Suprapubic skin (tissue), 4 donors: ENCODE measurements at regions not wholly inside any gene's neighbourhood (a gene's known extent, or its start where the extent isn't known, plus 50 kb on each side); places are given as distances from the start of the nearest gene placed in this dataset.

Source experiments
- DNase-seq, 2 donors: peaks; one replicate each; pipeline ENCODE4 v3.0.0-alpha.2; 2019; ENCODE audit warnings: low spot score in 2 of 2
- H3K27ac ChIP-seq: fragments of 200-600 bp; sonication (generic); one replicate; pipeline ENCODE4 v1.5.1; 2019
- H3K27me3 ChIP-seq: fragments of 200-600 bp; sonication (generic); one replicate; pipeline ENCODE4 v1.5.1; 2019
- H3K36me3 ChIP-seq: fragments of 200-600 bp; sonication (generic); one replicate; pipeline ENCODE4 v1.5.1; 2019
- H3K4me1 ChIP-seq: fragments of 200-600 bp; sonication (generic); one replicate; pipeline ENCODE4 v1.5.1; 2019
- H3K4me3 ChIP-seq: fragments of 200-600 bp; sonication (generic); one replicate; pipeline ENCODE4 v1.5.1; 2019; ENCODE audit warnings: mild to moderate bottlenecking
- H3K9me3 ChIP-seq: fragments of 200-600 bp; sonication (generic); one replicate; pipeline ENCODE4 v1.5.1; 2019
- EP300 ChIP-seq: sonication (generic); formaldehyde crosslinking; IDR thresholded peaks from one replicate; pipeline ENCODE4 v1.6.1; 2017; ENCODE audit warnings: antibody characterized with exemption
- POLR2A ChIP-seq, 2 donors: fragments of 450-650 bp; IDR thresholded peaks; one replicate each; pipeline ENCODE4 v1.6.1; 2017; ENCODE audit warnings: antibody characterized with exemption in 2 of 2, mild to moderate bottlenecking in 2 of 2, moderate library complexity in 2 of 2
- POLR2AphosphoS5 ChIP-seq, 3 donors: sonication (generic); formaldehyde crosslinking; IDR thresholded peaks; one replicate each; pipeline ENCODE4 v1.6.1; 2017; ENCODE audit warnings: antibody characterized with exemption in 3 of 3
- WGBS: methylation state at CpG from one replicate; pipeline ENCODE4 v1.1.5; 2018; 5-methylcytosine and 5-hydroxymethylcytosine counted together
- TF ChIP-seq, protein P1 (sequence below), 2 donors: fragments of 200-600 bp in 1 of 2; fragments of 450-650 bp in 1 of 2; sonication (generic) in 1 of 2; IDR thresholded peaks; one replicate each; pipeline ENCODE4 v1.5.1; 2016 to 2019; ENCODE audit warnings: antibody characterized with exemption in 2 of 2, mild to moderate bottlenecking in 1 of 2, moderate library complexity in 1 of 2

DNA sequence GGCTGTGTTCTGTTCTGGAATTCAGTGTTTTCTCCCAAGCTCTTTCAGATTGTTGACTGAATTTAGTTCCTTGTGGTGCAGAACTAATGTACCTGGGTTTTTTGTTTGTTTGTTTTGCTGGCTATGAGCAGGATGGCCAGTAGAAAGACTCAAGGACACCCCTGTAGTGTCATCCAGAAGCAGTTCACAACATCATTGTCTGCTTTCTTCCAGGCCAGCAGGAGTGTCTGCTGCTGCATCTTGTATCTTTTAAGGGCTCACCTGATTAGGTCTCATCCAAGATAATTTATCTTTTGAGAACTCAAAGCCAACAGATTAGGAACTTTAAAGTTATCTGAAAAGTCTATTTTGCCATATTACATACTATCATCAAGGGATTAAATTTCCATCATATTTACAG, 318.5 kb upstream of the MC4R start:
- DNase-seq, result no peak
- no peak overlapping the region for H3K4me3 ChIP-seq
- no peaks in the 10 kb centered on the region for H3K36me3 ChIP-seq
- H3K9me3 ChIP-seq, result no peaks in the 10 kb centered on the region
- H3K27me3 ChIP-seq, result no peaks in the 10 kb centered on the region
- TF ChIP-seq POLR2A (IDR thresholded peaks at IDR 0.05) (no peak), POLR2AphosphoS5 (IDR thresholded peaks at IDR 0.05) (no peak), EP300 (no peak)
- TF ChIP-seq, protein P1, sequence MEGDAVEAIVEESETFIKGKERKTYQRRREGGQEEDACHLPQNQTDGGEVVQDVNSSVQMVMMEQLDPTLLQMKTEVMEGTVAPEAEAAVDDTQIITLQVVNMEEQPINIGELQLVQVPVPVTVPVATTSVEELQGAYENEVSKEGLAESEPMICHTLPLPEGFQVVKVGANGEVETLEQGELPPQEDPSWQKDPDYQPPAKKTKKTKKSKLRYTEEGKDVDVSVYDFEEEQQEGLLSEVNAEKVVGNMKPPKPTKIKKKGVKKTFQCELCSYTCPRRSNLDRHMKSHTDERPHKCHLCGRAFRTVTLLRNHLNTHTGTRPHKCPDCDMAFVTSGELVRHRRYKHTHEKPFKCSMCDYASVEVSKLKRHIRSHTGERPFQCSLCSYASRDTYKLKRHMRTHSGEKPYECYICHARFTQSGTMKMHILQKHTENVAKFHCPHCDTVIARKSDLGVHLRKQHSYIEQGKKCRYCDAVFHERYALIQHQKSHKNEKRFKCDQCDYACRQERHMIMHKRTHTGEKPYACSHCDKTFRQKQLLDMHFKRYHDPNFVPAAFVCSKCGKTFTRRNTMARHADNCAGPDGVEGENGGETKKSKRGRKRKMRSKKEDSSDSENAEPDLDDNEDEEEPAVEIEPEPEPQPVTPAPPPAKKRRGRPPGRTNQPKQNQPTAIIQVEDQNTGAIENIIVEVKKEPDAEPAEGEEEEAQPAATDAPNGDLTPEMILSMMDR (IDR thresholded peaks at IDR 0.05), result no peak
- no peak overlapping the region for H3K27ac ChIP-seq
- no peaks in the 10 kb centered on the region for H3K4me1 ChIP-seq

DNA sequence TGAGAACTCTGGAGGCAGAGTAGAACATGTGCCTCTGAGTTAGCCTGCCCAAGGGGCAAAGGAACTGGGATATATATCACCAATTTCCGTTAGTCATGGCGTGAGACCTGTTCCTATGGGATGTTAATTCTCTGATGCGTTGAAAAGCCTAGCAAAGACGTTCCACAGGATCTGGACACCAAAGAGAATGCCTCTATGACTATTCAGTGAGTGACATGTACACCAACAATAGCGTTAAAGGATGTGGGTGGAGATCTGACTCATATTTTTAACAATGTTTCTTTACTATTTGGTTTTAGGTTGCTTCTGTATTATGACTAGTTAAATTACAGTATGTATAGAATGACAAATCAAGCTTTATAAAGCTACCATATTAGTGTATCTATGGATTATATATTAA, 320.9 kb upstream of the MC4R start:
- DNase-seq, result no peak
- H3K27me3 ChIP-seq, result no peaks in the 10 kb centered on the region
- 76% methylated on average over 5 of the region's 5 CpGs for WGBS
- no peaks in the 10 kb centered on the region for H3K36me3 ChIP-seq
- no peak overlapping the region for H3K27ac ChIP-seq
- no peaks in the 10 kb centered on the region for H3K4me1 ChIP-seq
- no peak overlapping the region for H3K4me3 ChIP-seq
- H3K9me3 ChIP-seq, result no peaks in the 10 kb centered on the region
- TF ChIP-seq EP300 (no peak), POLR2A (IDR thresholded peaks at IDR 0.05) (no peak), POLR2AphosphoS5 (IDR thresholded peaks at IDR 0.05) (no peak)
- TF ChIP-seq, protein P1 (IDR thresholded peaks at IDR 0.05), result no peak

DNA sequence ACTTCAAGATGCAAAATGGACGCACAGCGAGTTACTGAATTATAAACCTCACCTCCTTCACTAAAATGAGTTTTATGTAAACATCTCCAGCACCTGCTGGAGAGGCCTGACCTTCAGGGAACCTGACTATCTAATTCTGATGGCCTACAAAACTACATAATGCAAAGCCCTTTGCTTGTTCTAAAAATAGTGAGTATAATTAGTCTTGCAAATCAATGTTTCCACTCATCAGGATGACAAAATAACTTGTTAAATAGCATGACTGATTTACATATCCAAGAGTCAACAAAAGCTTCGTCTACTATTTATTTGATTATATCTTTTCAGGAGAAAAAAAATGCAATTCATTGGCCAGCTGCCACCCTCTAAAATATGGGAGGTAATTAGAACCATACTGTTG, 326.3 kb upstream of the MC4R start:
- H3K27me3 ChIP-seq, result no peaks in the 10 kb centered on the region
- no peaks in the 10 kb centered on the region for H3K36me3 ChIP-seq
- 68% methylated on average over 3 of the region's 3 CpGs for WGBS
- TF ChIP-seq, protein P1 (IDR thresholded peaks at IDR 0.05), result no peak
- TF ChIP-seq EP300 (no peak), POLR2A (IDR thresholded peaks at IDR 0.05) (no peak), POLR2AphosphoS5 (IDR thresholded peaks at IDR 0.05) (no peak)
- H3K27ac ChIP-seq, result no peak overlapping the region
- DNase-seq, result no peak
- H3K9me3 ChIP-seq, result no peaks in the 10 kb centered on the region
- no peak overlapping the region for H3K4me3 ChIP-seq
- no peaks in the 10 kb centered on the region for H3K4me1 ChIP-seq

DNA sequence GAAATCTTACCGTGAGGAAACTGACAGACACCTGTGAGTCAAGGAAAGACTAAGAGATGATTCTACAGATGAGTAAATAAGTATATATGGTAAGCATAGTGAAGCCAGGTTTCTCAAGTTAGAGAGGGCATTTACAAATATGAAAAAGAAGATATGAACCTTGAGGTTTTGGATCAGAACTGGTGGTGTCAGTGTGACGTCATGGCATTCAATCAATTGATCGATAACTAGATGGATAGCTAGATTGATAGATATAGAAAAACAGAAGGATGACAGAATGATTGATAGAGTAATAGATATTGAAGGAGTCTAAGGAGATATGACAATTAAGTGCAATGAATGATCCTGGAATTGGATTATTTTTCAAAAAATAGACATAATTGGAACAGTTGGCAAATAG, 350.2 kb upstream of the MC4R start:
- Histone ChIP-seq H3K27ac (no peak overlapping the region), H3K27me3 (no peaks in the 10 kb centered on the region), H3K36me3 (no peaks in the 10 kb centered on the region), H3K9me3 (no peaks in the 10 kb centered on the region), H3K4me3 (no peak overlapping the region), H3K4me1 (no peaks in the 10 kb centered on the region)
- TF ChIP-seq POLR2A (IDR thresholded peaks at IDR 0.05), result no peak
- TF ChIP-seq, protein P1 (IDR thresholded peaks at IDR 0.05), result no peak
- no peak for TF ChIP-seq POLR2AphosphoS5 (IDR thresholded peaks at IDR 0.05)
- no peak for TF ChIP-seq EP300
- no peak for DNase-seq
- WGBS, result 90% methylated on average over 3 of the region's 3 CpGs

DNA sequence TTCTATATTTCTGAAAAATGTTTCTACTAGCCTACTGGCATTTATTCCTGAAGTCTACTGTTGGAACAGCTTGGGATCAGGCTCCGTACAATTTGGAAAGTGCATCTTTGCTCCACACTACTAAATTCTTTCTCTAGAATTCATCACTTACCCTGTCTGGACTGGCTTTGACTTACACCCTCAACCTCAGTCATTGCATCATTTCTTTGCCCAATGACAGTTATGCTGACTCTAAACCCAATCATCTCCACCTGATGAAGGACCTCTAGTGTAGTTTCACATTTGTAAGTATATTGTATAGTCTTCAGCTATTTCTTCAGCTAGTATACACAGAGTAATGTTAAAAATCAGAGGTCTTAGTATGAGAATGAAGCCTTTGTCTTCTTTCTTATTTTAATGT, 359.6 kb upstream of the MC4R start:
- Histone ChIP-seq H3K4me3 (no peak overlapping the region), H3K36me3 (no peaks in the 10 kb centered on the region), H3K4me1 (no peaks in the 10 kb centered on the region), H3K27me3 (no peaks in the 10 kb centered on the region), H3K9me3 (no peaks in the 10 kb centered on the region), H3K27ac (no peak overlapping the region)
- no peak for TF ChIP-seq POLR2A (IDR thresholded peaks at IDR 0.05)
- DNase-seq, result no peak
- WGBS, result 89% methylated on average over 1 of the region's 1 CpG

DNA sequence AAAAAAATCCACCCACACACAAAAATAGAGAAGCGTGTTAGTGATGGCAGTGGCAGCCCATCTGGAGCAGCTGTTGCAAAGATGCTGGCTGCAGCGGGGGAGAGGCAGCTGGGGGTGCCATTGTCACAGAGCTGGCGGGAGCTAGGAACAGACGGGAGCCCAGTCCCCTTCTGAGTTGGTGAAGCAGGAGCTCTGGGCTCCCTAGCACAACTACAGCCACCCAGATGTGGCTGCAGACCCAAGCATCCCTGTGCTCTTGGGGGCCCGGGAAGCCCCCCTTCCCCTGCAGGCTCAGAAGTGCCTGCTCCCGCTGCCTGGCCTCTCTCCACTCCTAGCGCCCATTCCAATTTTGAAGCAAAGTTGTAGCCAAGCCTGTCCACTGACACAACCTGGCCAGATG, 366.6 kb upstream of the MC4R start:
- 61% methylated on average over 7 of the region's 7 CpGs for WGBS
- Histone ChIP-seq H3K27ac (no peak overlapping the region), H3K4me3 (no peak overlapping the region), H3K36me3 (no peaks in the 10 kb centered on the region), H3K27me3 (no peaks in the 10 kb centered on the region), H3K9me3 (no peaks in the 10 kb centered on the region), H3K4me1 (no peaks in the 10 kb centered on the region)
- TF ChIP-seq POLR2AphosphoS5 (IDR thresholded peaks at IDR 0.05), result no peak
- TF ChIP-seq POLR2A (IDR thresholded peaks at IDR 0.05), result no peak
- TF ChIP-seq, protein P1 (IDR thresholded peaks at IDR 0.05), result no peak
- no peak for TF ChIP-seq EP300
- no peak for DNase-seq
